Activated naive CD8-positive, alpha-beta T cell treated with anti-CD3 and anti-CD28 coated beads, Interleukin-2, amount 50 U/mL, for 24 hours (primary cell): ENCODE measurements at regions not wholly inside any gene's neighbourhood (a gene's known extent, or its start where the extent isn't known, plus 50 kb on each side); places are given as distances from the start of the nearest gene placed in this dataset.

ENCODE experiments used
- ATAC-seq: fragments of 150-1000 bp; cut with Tn5 transposase; one replicate; pipeline ENCODE4 v1.10.0; 2021
- DNase-seq: peaks from one replicate; pipeline ENCODE4 v3.0.0; 2021
- H3K27ac Mint-ChIP-seq: one replicate; pipeline ENCODE4 v1.8.0; 2021; ENCODE audit warnings: mild to moderate bottlenecking, mixed read lengths
- H3K27me3 Mint-ChIP-seq: one replicate; pipeline ENCODE4 v1.8.0; 2021; ENCODE audit warnings: mixed read lengths
- H3K36me3 Mint-ChIP-seq: one replicate; pipeline ENCODE4 v1.8.0; 2021; ENCODE audit warnings: low read depth, mixed read lengths
- H3K4me1 Mint-ChIP-seq: one replicate; pipeline ENCODE4 v1.8.0; 2021; ENCODE audit warnings: mixed read lengths
- H3K4me3 Mint-ChIP-seq: one replicate; pipeline ENCODE4 v1.8.0; 2021; ENCODE audit warnings: mild to moderate bottlenecking, moderate library complexity, mixed read lengths
- H3K9me3 Mint-ChIP-seq: one replicate; pipeline ENCODE4 v1.8.0; 2021; ENCODE audit warnings: mixed read lengths

GRCh38 chr4:160818571-160818970 is 1345.2 kb downstream of the FSTL5 start:
- no peak overlapping the region for H3K27ac Mint-ChIP-seq
- H3K4me1 Mint-ChIP-seq = no peaks in the 10 kb centered on the region
- H3K36me3 Mint-ChIP-seq = no peaks in the 10 kb centered on the region
- ATAC-seq (no peak), DNase-seq (no peak)
- no peaks in the 10 kb centered on the region for H3K9me3 Mint-ChIP-seq
- H3K27me3 Mint-ChIP-seq = no peaks in the 10 kb centered on the region
- no peak overlapping the region for H3K4me3 Mint-ChIP-seq

GRCh38 chr4:160819791-160820190 is 1344.0 kb downstream of the FSTL5 start:
- ATAC-seq = no peak

GRCh38 chr4:160824481-160824880 is 1339.3 kb downstream of the FSTL5 start:
- Mint-ChIP-seq H3K27me3 (no peaks in the 10 kb centered on the region), H3K36me3 (no peaks in the 10 kb centered on the region), H3K9me3 (peaks cover 3% of the 10 kb centered on the region), H3K27ac (no peak overlapping the region), H3K4me3 (no peak overlapping the region), H3K4me1 (no peaks in the 10 kb centered on the region)
- ATAC-seq = no peak
- DNase-seq = no peak

More at GRCh38 chr4:160819791-160820190, 1344.0 kb downstream of the FSTL5 start:
- H3K9me3 Mint-ChIP-seq = no peaks in the 10 kb centered on the region
- H3K27me3 Mint-ChIP-seq = no peaks in the 10 kb centered on the region
- no peak overlapping the region for H3K27ac Mint-ChIP-seq
- H3K4me1 Mint-ChIP-seq = no peaks in the 10 kb centered on the region
- H3K4me3 Mint-ChIP-seq = no peak overlapping the region
- DNase-seq = no peak
- no peaks in the 10 kb centered on the region for H3K36me3 Mint-ChIP-seq

- no peak for DNase-seq
- H3K4me1 Mint-ChIP-seq = no peaks in the 10 kb centered on the region
- no peak for ATAC-seq
- no peaks in the 10 kb centered on the region for H3K36me3 Mint-ChIP-seq
- H3K4me3 Mint-ChIP-seq = no peak overlapping the region
- no peaks in the 10 kb centered on the region for H3K27me3 Mint-ChIP-seq
- H3K9me3 Mint-ChIP-seq = peaks cover 3% of the 10 kb centered on the region
- no peak overlapping the region for H3K27ac Mint-ChIP-seq
Observed at GRCh38 chr4:160825644-160826338, 1338.0 kb downstream of the FSTL5 start.

GRCh38 chr4:160826339-160826679 is 1337.5 kb downstream of the FSTL5 start:
- no peak for ATAC-seq
- no peak for DNase-seq
- Mint-ChIP-seq H3K27me3 (no peaks in the 10 kb centered on the region), H3K27ac (no peak overlapping the region), H3K36me3 (no peaks in the 10 kb centered on the region), H3K4me1 (no peaks in the 10 kb centered on the region), H3K4me3 (no peak overlapping the region), H3K9me3 (peaks cover 3% of the 10 kb centered on the region)

GRCh38 chr4:160831165-160831922 is 1332.5 kb downstream of the FSTL5 start:
- ATAC-seq = no peak
- Mint-ChIP-seq H3K4me1 (no peaks in the 10 kb centered on the region), H3K27ac (no peak overlapping the region), H3K9me3 (peaks cover 3% of the 10 kb centered on the region), H3K27me3 (no peaks in the 10 kb centered on the region), H3K36me3 (no peaks in the 10 kb centered on the region), H3K4me3 (no peak overlapping the region)
- DNase-seq = no peak

- H3K9me3 Mint-ChIP-seq = no peaks in the 10 kb centered on the region
- no peak overlapping the region for H3K27ac Mint-ChIP-seq
- no peaks in the 10 kb centered on the region for H3K4me1 Mint-ChIP-seq
- H3K36me3 Mint-ChIP-seq = no peaks in the 10 kb centered on the region
- ATAC-seq (no peak), DNase-seq (no peak)
- H3K4me3 Mint-ChIP-seq = no peak overlapping the region
- H3K27me3 Mint-ChIP-seq = no peaks in the 10 kb centered on the region
Observed at GRCh38 chr4:160835789-160836188, 1328.0 kb downstream of the FSTL5 start.

GRCh38 chr4:160836431-160836830 is 1327.4 kb downstream of the FSTL5 start:
- Mint-ChIP-seq H3K27ac (no peak overlapping the region), H3K27me3 (no peaks in the 10 kb centered on the region), H3K4me3 (no peak overlapping the region), H3K4me1 (no peaks in the 10 kb centered on the region), H3K9me3 (no peaks in the 10 kb centered on the region), H3K36me3 (no peaks in the 10 kb centered on the region)
- no peak for ATAC-seq
- no peak for DNase-seq

- no peak for DNase-seq
- Mint-ChIP-seq H3K36me3 (no peaks in the 10 kb centered on the region), H3K4me3 (no peak overlapping the region), H3K9me3 (peaks cover 4% of the 10 kb centered on the region), H3K27me3 (no peaks in the 10 kb centered on the region), H3K27ac (no peak overlapping the region), H3K4me1 (no peaks in the 10 kb centered on the region)
- ATAC-seq = no peak
Observed at GRCh38 chr4:160846121-160846520, 1317.7 kb downstream of the FSTL5 start.

- Mint-ChIP-seq H3K4me1 (no peaks in the 10 kb centered on the region), H3K4me3 (no peak overlapping the region), H3K9me3 (peaks cover 4% of the 10 kb centered on the region), H3K27ac (no peak overlapping the region), H3K36me3 (no peaks in the 10 kb centered on the region), H3K27me3 (no peaks in the 10 kb centered on the region)
- ATAC-seq = no peak
- DNase-seq = no peak
Observed at GRCh38 chr4:160847228-160847627, 1316.6 kb downstream of the FSTL5 start.

GRCh38 chr4:160848489-160848888 is 1315.3 kb downstream of the FSTL5 start:
- no peaks in the 10 kb centered on the region for H3K36me3 Mint-ChIP-seq
- no peak for DNase-seq
- no peak overlapping the region for H3K27ac Mint-ChIP-seq
- no peaks in the 10 kb centered on the region for H3K4me1 Mint-ChIP-seq
- no peaks in the 10 kb centered on the region for H3K27me3 Mint-ChIP-seq
- H3K9me3 Mint-ChIP-seq = peaks cover 4% of the 10 kb centered on the region
- H3K4me3 Mint-ChIP-seq = no peak overlapping the region
- no peak for ATAC-seq

- no peaks in the 10 kb centered on the region for H3K4me1 Mint-ChIP-seq
- H3K9me3 Mint-ChIP-seq = peaks cover 4% of the 10 kb centered on the region
- no peaks in the 10 kb centered on the region for H3K36me3 Mint-ChIP-seq
- DNase-seq (no peak), ATAC-seq (no peak)
- H3K4me3 Mint-ChIP-seq = no peak overlapping the region
- no peaks in the 10 kb centered on the region for H3K27me3 Mint-ChIP-seq
- H3K27ac Mint-ChIP-seq = no peak overlapping the region
Observed at GRCh38 chr4:160848901-160849760, 1314.7 kb downstream of the FSTL5 start.

- Mint-ChIP-seq H3K4me3 (no peak overlapping the region), H3K36me3 (no peaks in the 10 kb centered on the region), H3K9me3 (no peaks in the 10 kb centered on the region), H3K4me1 (no peaks in the 10 kb centered on the region), H3K27ac (no peak overlapping the region), H3K27me3 (no peaks in the 10 kb centered on the region)
- ATAC-seq = no peak
- DNase-seq = no peak
Observed at GRCh38 chr4:160864253-160864652, 1299.5 kb downstream of the FSTL5 start.

- Mint-ChIP-seq H3K4me3 (no peak overlapping the region), H3K27ac (no peak overlapping the region), H3K4me1 (no peaks in the 10 kb centered on the region), H3K27me3 (no peaks in the 10 kb centered on the region), H3K9me3 (peaks cover 4% of the 10 kb centered on the region), H3K36me3 (no peaks in the 10 kb centered on the region)
- DNase-seq (no peak), ATAC-seq (no peak)
Observed at GRCh38 chr4:160869899-160870298, 1293.9 kb downstream of the FSTL5 start.

- Mint-ChIP-seq H3K27ac (no peak overlapping the region), H3K36me3 (no peaks in the 10 kb centered on the region), H3K9me3 (peaks cover 4% of the 10 kb centered on the region), H3K4me3 (no peak overlapping the region), H3K4me1 (no peaks in the 10 kb centered on the region), H3K27me3 (no peaks in the 10 kb centered on the region)
- ATAC-seq = no peak
- DNase-seq = no peak
Observed at GRCh38 chr4:160872491-160872890, 1291.3 kb downstream of the FSTL5 start.
